Stimulated activated naive CD8-positive, alpha-beta T cell treated with anti-CD3 and anti-CD28 coated beads, Interleukin-15, Interleukin-2, amounts not matched to agents 100 U/mL and 50 U/mL, for 24 hours (primary cell): ENCODE measurements at regions not wholly inside any gene's neighbourhood (a gene's known extent, or its start where the extent isn't known, plus 50 kb on each side); places are given as distances from the start of the nearest gene placed in this dataset.
"Not testable (repeated sequence)": the region's sequence is repeated elsewhere in the genome, so short reads cannot be mapped to it uniquely, and the experiment has no call there.

Experiments used
- ATAC-seq: fragments of 150-1000 bp; cut with Tn5 transposase; one replicate; pipeline ENCODE4 v1.10.0; 2021
- DNase-seq: peaks from one replicate; pipeline ENCODE4 v3.0.0; 2021

- ATAC-seq (peak; percentile 36), DNase-seq (no peak)
These were observed 207.5 kb downstream of the EXOC5 start for GRCh38 chr14:57061009-57061711.

- DNase-seq (peak; percentile 12), ATAC-seq (peak; percentile 89)
These were observed 208.3 kb downstream of the EXOC5 start for GRCh38 chr14:57060276-57060955.

GRCh38 chr14:57058319-57058718 lies 210.4 kb downstream of the EXOC5 start:
- no peak for DNase-seq
- ATAC-seq, result no peak

- ATAC-seq (no peak), DNase-seq (no peak)
These were observed 210.9 kb downstream of the EXOC5 start for GRCh38 chr14:57057803-57058202.

GRCh38 chr14:57056522-57056921 lies 212.2 kb downstream of the EXOC5 start:
- ATAC-seq, DNase-seq: not testable (repeated sequence)

- no peak for DNase-seq
- no peak for ATAC-seq
These were observed 215.9 kb downstream of the EXOC5 start for GRCh38 chr14:57052705-57053302.

GRCh38 chr14:57051633-57052032 lies 217.1 kb downstream of the EXOC5 start:
- no peak for DNase-seq

GRCh38 chr14:57049848-57050247 lies 218.9 kb downstream of the EXOC5 start:
- DNase-seq (no peak), ATAC-seq (no peak)

More at GRCh38 chr14:57051633-57052032, 217.1 kb downstream of the EXOC5 start:
- ATAC-seq, result no peak

GRCh38 chr14:57046175-57046574 lies 222.5 kb downstream of the EXOC5 start:
- ATAC-seq (no peak), DNase-seq (no peak)

GRCh38 chr14:57044101-57044973 lies 224.4 kb downstream of the EXOC5 start:
- DNase-seq, ATAC-seq: not testable (repeated sequence)

- ATAC-seq (no peak), DNase-seq (no peak)
These were observed 228.4 kb upstream of the OTX2 start for GRCh38 chr14:57038689-57039088.

GRCh38 chr14:57031474-57031873 lies 221.2 kb upstream of the OTX2 start:
- no peak for ATAC-seq

GRCh38 chr14:57029620-57030253 lies 219.5 kb upstream of the OTX2 start:
- no peak for DNase-seq
- ATAC-seq, result no peak

More at GRCh38 chr14:57031474-57031873, 221.2 kb upstream of the OTX2 start:
- DNase-seq, result no peak

- ATAC-seq, result no peak
- no peak for DNase-seq
These were observed 215.2 kb upstream of the OTX2 start for GRCh38 chr14:57025456-57025855.

- ATAC-seq (no peak), DNase-seq (no peak)
These were observed 212.3 kb upstream of the OTX2 start for GRCh38 chr14:57022608-57023007.

- DNase-seq (no peak), ATAC-seq (no peak)
These were observed 207.8 kb upstream of the OTX2 start for GRCh38 chr14:57018065-57018464.

GRCh38 chr14:57013987-57014386 lies 203.7 kb upstream of the OTX2 start:
- ATAC-seq, result no peak
- DNase-seq, result no peak

- ATAC-seq (no peak), DNase-seq (no peak)
These were observed 199.6 kb upstream of the OTX2 start for GRCh38 chr14:57009585-57010515.

GRCh38 chr14:57008534-57008933 lies 198.3 kb upstream of the OTX2 start:
- no peak for ATAC-seq

GRCh38 chr14:56998728-56999127 lies 188.4 kb upstream of the OTX2 start:
- DNase-seq, result no peak
- no peak for ATAC-seq

More at GRCh38 chr14:57008534-57008933, 198.3 kb upstream of the OTX2 start:
- DNase-seq, result no peak
